ENCODE measurements at regions not wholly inside any gene's neighbourhood (a gene's known extent, or its start where the extent isn't known, plus 50 kb on each side); places are given as distances from the start of the nearest gene placed in this dataset.

GRCh38 chr5:117701062-117701461 lies 1126.4 kb upstream of the SEMA6A start:
- WGBS, 3 donors = 11 to 48% (median 23%) methylated on average over 1 of the region's 1 CpG

GRCh38 chr5:117692606-117693005 lies 1118.0 kb upstream of the SEMA6A start:
- FAIRE-seq (no peak), DNase-seq (no peak)
- whole genome bisulfite sequencing, 3 donors = 41 to 74% (median 50%) methylated on average over 1 of the region's 1 CpG
- peak overlapping the region in 1 of 3 donors; percentile 15 for H3K27ac ChIP-seq (ENCODE audit: low read depth in 1 of 3, low read length in 2 of 3)
- no peaks in the 10 kb centered on the region for H3K27me3 ChIP-seq (ENCODE audit: control insufficient read depth in 3 of 3, insufficient read depth in 3 of 3, low read length in 3 of 3)
- no peak overlapping the region for H3K4me3 ChIP-seq (ENCODE audit: low read depth in 1 of 3, low read length in 3 of 3)
- H3K4me1 ChIP-seq (ENCODE audit: control insufficient read depth in 3 of 3, insufficient read depth in 2 of 3, low read depth in 1 of 3, low read length in 2 of 3) = peaks cover 0 to 5% (median 0%) of the 10 kb centered on the region in 3 donors
- H3K36me3 ChIP-seq (ENCODE audit: control insufficient read depth in 3 of 3, insufficient read depth in 2 of 3, low read depth in 1 of 3, low read length in 3 of 3) = no peaks in the 10 kb centered on the region
- H3K9me3 ChIP-seq (ENCODE audit: control insufficient read depth in 2 of 2, insufficient read depth in 1 of 2, low read depth in 1 of 2, low read length in 1 of 2) = no peaks in the 10 kb centered on the region

More at GRCh38 chr5:117701062-117701461, 1126.4 kb upstream of the SEMA6A start:
- no peaks in the 10 kb centered on the region for H3K9me3 ChIP-seq (ENCODE audit: control insufficient read depth in 2 of 2, insufficient read depth in 1 of 2, low read depth in 1 of 2, low read length in 1 of 2)
- no peaks in the 10 kb centered on the region for H3K27me3 ChIP-seq (ENCODE audit: control insufficient read depth in 3 of 3, insufficient read depth in 3 of 3, low read length in 3 of 3)
- H3K36me3 ChIP-seq (ENCODE audit: control insufficient read depth in 3 of 3, insufficient read depth in 2 of 3, low read depth in 1 of 3, low read length in 3 of 3) = no peaks in the 10 kb centered on the region
- no peak for FAIRE-seq
- no peak overlapping the region for H3K4me3 ChIP-seq (ENCODE audit: low read depth in 1 of 3, low read length in 3 of 3)
- no peak overlapping the region for H3K27ac ChIP-seq (ENCODE audit: low read depth in 1 of 3, low read length in 2 of 3)
- DNase-seq = peak in 1 of 2 donors; percentile 25
- H3K4me1 ChIP-seq (ENCODE audit: control insufficient read depth in 3 of 3, insufficient read depth in 2 of 3, low read depth in 1 of 3, low read length in 2 of 3) = peaks cover 0 to 5% (median 0%) of the 10 kb centered on the region in 3 donors

- 69 to 89% (median 79%) methylated on average over 5 of the region's 5 CpGs for WGBS, 3 donors
Observed at GRCh38 chr5:117691081-117691870, 1116.7 kb upstream of the SEMA6A start.

GRCh38 chr5:117690612-117691011 lies 1116.0 kb upstream of the SEMA6A start:
- H3K4me3 ChIP-seq (ENCODE audit: low read depth in 1 of 3, low read length in 3 of 3) = no peak overlapping the region
- H3K4me1 ChIP-seq (ENCODE audit: control insufficient read depth in 3 of 3, insufficient read depth in 2 of 3, low read depth in 1 of 3, low read length in 2 of 3) = peaks cover 0 to 5% (median 0%) of the 10 kb centered on the region in 3 donors
- no peak for DNase-seq
- 70 to 72% (median 71%) methylated on average over 4 of the region's 4 CpGs for WGBS, 3 donors
- no peaks in the 10 kb centered on the region for H3K27me3 ChIP-seq (ENCODE audit: control insufficient read depth in 3 of 3, insufficient read depth in 3 of 3, low read length in 3 of 3)
- FAIRE-seq = no peak
- H3K36me3 ChIP-seq (ENCODE audit: control insufficient read depth in 3 of 3, insufficient read depth in 2 of 3, low read depth in 1 of 3, low read length in 3 of 3) = no peaks in the 10 kb centered on the region
- no peak overlapping the region for H3K27ac ChIP-seq (ENCODE audit: low read depth in 1 of 3, low read length in 2 of 3)
- no peaks in the 10 kb centered on the region for H3K9me3 ChIP-seq (ENCODE audit: control insufficient read depth in 2 of 2, insufficient read depth in 1 of 2, low read depth in 1 of 2, low read length in 1 of 2)

More at GRCh38 chr5:117691081-117691870, 1116.7 kb upstream of the SEMA6A start:
- no peak overlapping the region for H3K4me3 ChIP-seq (ENCODE audit: low read depth in 1 of 3, low read length in 3 of 3)
- no peaks in the 10 kb centered on the region for H3K27me3 ChIP-seq (ENCODE audit: control insufficient read depth in 3 of 3, insufficient read depth in 3 of 3, low read length in 3 of 3)
- H3K27ac ChIP-seq (ENCODE audit: low read depth in 1 of 3, low read length in 2 of 3) = no peak overlapping the region
- no peaks in the 10 kb centered on the region for H3K36me3 ChIP-seq (ENCODE audit: control insufficient read depth in 3 of 3, insufficient read depth in 2 of 3, low read depth in 1 of 3, low read length in 3 of 3)
- DNase-seq (no peak), FAIRE-seq (no peak)
- H3K4me1 ChIP-seq (ENCODE audit: control insufficient read depth in 3 of 3, insufficient read depth in 2 of 3, low read depth in 1 of 3, low read length in 2 of 3) = peaks cover 0 to 5% (median 0%) of the 10 kb centered on the region in 3 donors
- no peaks in the 10 kb centered on the region for H3K9me3 ChIP-seq (ENCODE audit: control insufficient read depth in 2 of 2, insufficient read depth in 1 of 2, low read depth in 1 of 2, low read length in 1 of 2)

- no peak overlapping the region for H3K27ac ChIP-seq (ENCODE audit: low read depth in 1 of 3, low read length in 2 of 3)
- H3K36me3 ChIP-seq (ENCODE audit: control insufficient read depth in 3 of 3, insufficient read depth in 2 of 3, low read depth in 1 of 3, low read length in 3 of 3) = no peaks in the 10 kb centered on the region
- no peaks in the 10 kb centered on the region for H3K9me3 ChIP-seq (ENCODE audit: control insufficient read depth in 2 of 2, insufficient read depth in 1 of 2, low read depth in 1 of 2, low read length in 1 of 2)
- DNase-seq (no peak), FAIRE-seq (no peak)
- H3K4me1 ChIP-seq (ENCODE audit: control insufficient read depth in 3 of 3, insufficient read depth in 2 of 3, low read depth in 1 of 3, low read length in 2 of 3) = no peaks in the 10 kb centered on the region
- H3K4me3 ChIP-seq (ENCODE audit: low read depth in 1 of 3, low read length in 3 of 3) = no peak overlapping the region
- 84 to 86% (median 85%) methylated on average over 3 of the region's 3 CpGs for WGBS, 3 donors
- no peaks in the 10 kb centered on the region for H3K27me3 ChIP-seq (ENCODE audit: control insufficient read depth in 3 of 3, insufficient read depth in 3 of 3, low read length in 3 of 3)
Observed at GRCh38 chr5:117686926-117687325, 1112.3 kb upstream of the SEMA6A start.

GRCh38 chr5:117682416-117682815 lies 1107.8 kb upstream of the SEMA6A start:
- Histone ChIP-seq H3K9me3 (ENCODE audit: control insufficient read depth in 2 of 2, insufficient read depth in 1 of 2, low read depth in 1 of 2, low read length in 1 of 2) (no peaks in the 10 kb centered on the region), H3K4me3 (ENCODE audit: low read depth in 1 of 3, low read length in 3 of 3) (no peak overlapping the region), H3K27me3 (ENCODE audit: control insufficient read depth in 3 of 3, insufficient read depth in 3 of 3, low read length in 3 of 3) (no peaks in the 10 kb centered on the region), H3K4me1 (ENCODE audit: control insufficient read depth in 3 of 3, insufficient read depth in 2 of 3, low read depth in 1 of 3, low read length in 2 of 3) (no peaks in the 10 kb centered on the region), H3K27ac (ENCODE audit: low read depth in 1 of 3, low read length in 2 of 3) (no peak overlapping the region), H3K36me3 (ENCODE audit: control insufficient read depth in 3 of 3, insufficient read depth in 2 of 3, low read depth in 1 of 3, low read length in 3 of 3) (no peaks in the 10 kb centered on the region)
- FAIRE-seq = no peak
- DNase-seq = no peak
- WGBS, 3 donors = 85 to 94% (median 88%) methylated on average over 2 of the region's 2 CpGs

- no peaks in the 10 kb centered on the region for H3K27me3 ChIP-seq (ENCODE audit: control insufficient read depth in 3 of 3, insufficient read depth in 3 of 3, low read length in 3 of 3)
- H3K27ac ChIP-seq (ENCODE audit: low read depth in 1 of 3, low read length in 2 of 3) = no peak overlapping the region
- no peak for FAIRE-seq
Observed at GRCh38 chr5:117681431-117682254, 1107.0 kb upstream of the SEMA6A start.

GRCh38 chr5:117680426-117680825 lies 1105.8 kb upstream of the SEMA6A start:
- 88 to 100% (median 97%) methylated on average over 1 of the region's 1 CpG for WGBS, 3 donors
- no peak for FAIRE-seq
- Histone ChIP-seq H3K36me3 (ENCODE audit: control insufficient read depth in 3 of 3, insufficient read depth in 2 of 3, low read depth in 1 of 3, low read length in 3 of 3) (no peaks in the 10 kb centered on the region), H3K27ac (ENCODE audit: low read depth in 1 of 3, low read length in 2 of 3) (no peak overlapping the region), H3K9me3 (ENCODE audit: control insufficient read depth in 2 of 2, insufficient read depth in 1 of 2, low read depth in 1 of 2, low read length in 1 of 2) (no peaks in the 10 kb centered on the region), H3K4me1 (ENCODE audit: control insufficient read depth in 3 of 3, insufficient read depth in 2 of 3, low read depth in 1 of 3, low read length in 2 of 3) (no peaks in the 10 kb centered on the region), H3K4me3 (ENCODE audit: low read depth in 1 of 3, low read length in 3 of 3) (no peak overlapping the region), H3K27me3 (ENCODE audit: control insufficient read depth in 3 of 3, insufficient read depth in 3 of 3, low read length in 3 of 3) (no peaks in the 10 kb centered on the region)
- DNase-seq = no peak

More at GRCh38 chr5:117681431-117682254, 1107.0 kb upstream of the SEMA6A start:
- whole genome bisulfite sequencing, 3 donors = 74 to 77% (median 76%) methylated on average over 6 of the region's 6 CpGs
- DNase-seq = no peak
- no peak overlapping the region for H3K4me3 ChIP-seq (ENCODE audit: low read depth in 1 of 3, low read length in 3 of 3)
- H3K4me1 ChIP-seq (ENCODE audit: control insufficient read depth in 3 of 3, insufficient read depth in 2 of 3, low read depth in 1 of 3, low read length in 2 of 3) = no peaks in the 10 kb centered on the region
- H3K36me3 ChIP-seq (ENCODE audit: control insufficient read depth in 3 of 3, insufficient read depth in 2 of 3, low read depth in 1 of 3, low read length in 3 of 3) = no peaks in the 10 kb centered on the region
- H3K9me3 ChIP-seq (ENCODE audit: control insufficient read depth in 2 of 2, insufficient read depth in 1 of 2, low read depth in 1 of 2, low read length in 1 of 2) = no peaks in the 10 kb centered on the region
